ENCODE measurements at regions not wholly inside any gene's neighbourhood (a gene's known extent, or its start where the extent isn't known, plus 50 kb on each side); places are given as distances from the start of the nearest gene placed in this dataset.

DNA sequence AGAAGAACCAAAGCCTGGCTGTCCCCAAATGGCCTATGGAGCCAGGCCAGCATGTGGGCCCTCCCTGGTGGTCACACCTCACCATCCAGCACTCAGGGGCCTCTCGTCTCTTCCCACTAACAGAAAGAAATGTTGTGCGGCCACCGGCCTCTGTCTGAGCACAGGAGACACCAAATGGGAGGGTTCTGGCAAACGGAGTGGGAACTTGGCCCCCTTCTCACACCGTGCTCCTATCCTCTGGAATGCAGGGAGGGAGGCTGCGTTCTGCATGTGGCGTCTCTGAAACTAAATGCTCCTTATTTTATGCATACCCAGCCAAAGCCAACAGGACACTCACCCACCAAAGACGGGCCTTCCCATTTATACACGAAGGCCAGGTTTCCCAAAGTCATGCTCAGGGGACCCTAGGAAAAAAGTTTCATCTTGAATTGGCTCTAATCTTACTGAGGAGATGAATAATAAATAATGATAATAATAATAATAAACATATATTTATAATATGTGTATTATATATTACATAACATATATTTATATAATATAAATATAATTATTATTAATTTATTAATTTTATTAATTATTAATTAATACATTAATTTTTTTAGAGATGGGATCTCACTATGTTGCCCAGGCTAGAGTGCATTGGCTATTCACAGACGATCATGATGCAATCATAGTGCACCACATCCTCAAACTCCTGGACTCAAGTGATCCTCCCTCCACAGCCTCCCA lies 102.4 kb downstream of the FOXF2 start:
- TF ChIP-seq POLR2A (IDR thresholded peaks at IDR 0.05) = no peak
- TF ChIP-seq, protein P1, sequence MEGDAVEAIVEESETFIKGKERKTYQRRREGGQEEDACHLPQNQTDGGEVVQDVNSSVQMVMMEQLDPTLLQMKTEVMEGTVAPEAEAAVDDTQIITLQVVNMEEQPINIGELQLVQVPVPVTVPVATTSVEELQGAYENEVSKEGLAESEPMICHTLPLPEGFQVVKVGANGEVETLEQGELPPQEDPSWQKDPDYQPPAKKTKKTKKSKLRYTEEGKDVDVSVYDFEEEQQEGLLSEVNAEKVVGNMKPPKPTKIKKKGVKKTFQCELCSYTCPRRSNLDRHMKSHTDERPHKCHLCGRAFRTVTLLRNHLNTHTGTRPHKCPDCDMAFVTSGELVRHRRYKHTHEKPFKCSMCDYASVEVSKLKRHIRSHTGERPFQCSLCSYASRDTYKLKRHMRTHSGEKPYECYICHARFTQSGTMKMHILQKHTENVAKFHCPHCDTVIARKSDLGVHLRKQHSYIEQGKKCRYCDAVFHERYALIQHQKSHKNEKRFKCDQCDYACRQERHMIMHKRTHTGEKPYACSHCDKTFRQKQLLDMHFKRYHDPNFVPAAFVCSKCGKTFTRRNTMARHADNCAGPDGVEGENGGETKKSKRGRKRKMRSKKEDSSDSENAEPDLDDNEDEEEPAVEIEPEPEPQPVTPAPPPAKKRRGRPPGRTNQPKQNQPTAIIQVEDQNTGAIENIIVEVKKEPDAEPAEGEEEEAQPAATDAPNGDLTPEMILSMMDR (IDR thresholded peaks at IDR 0.05) = no peak

Data from adrenal gland (tissue), 5 donors.